ENCODE measurements at regions not wholly inside any gene's neighbourhood (a gene's known extent, or its start where the extent isn't known, plus 50 kb on each side); places are given as distances from the start of the nearest gene placed in this dataset.

GRCh38 chr6:747028-747427 lies 54.1 kb upstream of the EXOC2 start:
- DNase-seq = no peak

GRCh38 chr6:744666-745353 lies 51.9 kb upstream of the EXOC2 start:
- no peak for DNase-seq

GRCh38 chr6:743320-744096 lies 50.6 kb upstream of the EXOC2 start:
- no peak for DNase-seq

Data from CD4-positive, alpha-beta T cell treated with Interleukin-15 for 1 hour (primary cell).